GM21576 (cell line): ENCODE measurements at regions not wholly inside any gene's neighbourhood (a gene's known extent, or its start where the extent isn't known, plus 50 kb on each side); places are given as distances from the start of the nearest gene placed in this dataset.
"Not testable (repeated sequence)": the region's sequence is repeated elsewhere in the genome, so short reads cannot be mapped to it uniquely, and the experiment has no call there.

Source experiments
- ATAC-seq: cut with Tn5 transposase; IDR thresholded peaks from one replicate; pipeline ENCODE4 v1.9.1; 2021; ENCODE audit warnings: mild to moderate bottlenecking, moderate library complexity; ENCODE audit not compliant: unreplicated experiment

DNA sequence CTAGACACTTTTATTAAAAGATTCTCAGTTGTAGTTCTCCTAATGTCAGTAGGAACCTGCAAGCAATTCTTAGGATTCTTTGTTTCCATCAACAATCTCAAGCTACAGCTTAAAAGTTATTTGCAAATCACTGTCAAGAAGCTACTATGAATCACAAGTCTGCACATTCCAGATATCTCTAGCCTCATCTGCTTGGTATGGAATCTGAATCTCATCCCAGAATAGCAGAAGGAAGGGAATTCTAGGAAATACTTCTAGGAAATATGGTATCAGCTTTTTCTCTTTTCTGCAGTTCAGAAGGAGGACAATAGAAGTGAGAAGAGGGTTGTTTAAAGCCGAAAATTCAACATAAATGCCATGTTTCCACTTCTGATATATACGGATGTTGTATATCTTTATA is 792.2 kb upstream of the CDH9 start:
- ATAC-seq: no peak

DNA sequence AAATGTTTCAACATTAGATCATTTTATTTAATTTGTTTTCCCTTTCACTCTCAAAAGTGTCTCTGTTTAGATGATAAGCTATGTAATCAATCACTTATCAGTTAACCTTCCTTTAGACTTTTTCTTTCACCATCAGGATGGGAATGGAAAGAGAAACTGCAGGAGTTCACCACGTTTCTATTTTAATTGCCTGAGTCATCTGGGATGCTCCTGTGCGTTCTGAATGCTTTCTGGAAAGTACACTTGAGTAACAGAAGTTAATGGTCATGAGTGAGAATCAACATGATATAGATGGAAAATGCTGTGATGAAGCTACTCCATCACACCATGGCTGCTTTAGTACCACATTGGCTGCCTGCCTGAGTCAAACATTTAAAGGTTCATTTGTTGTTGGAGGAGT is 783.3 kb upstream of the CDH9 start:
- no peak for ATAC-seq

DNA sequence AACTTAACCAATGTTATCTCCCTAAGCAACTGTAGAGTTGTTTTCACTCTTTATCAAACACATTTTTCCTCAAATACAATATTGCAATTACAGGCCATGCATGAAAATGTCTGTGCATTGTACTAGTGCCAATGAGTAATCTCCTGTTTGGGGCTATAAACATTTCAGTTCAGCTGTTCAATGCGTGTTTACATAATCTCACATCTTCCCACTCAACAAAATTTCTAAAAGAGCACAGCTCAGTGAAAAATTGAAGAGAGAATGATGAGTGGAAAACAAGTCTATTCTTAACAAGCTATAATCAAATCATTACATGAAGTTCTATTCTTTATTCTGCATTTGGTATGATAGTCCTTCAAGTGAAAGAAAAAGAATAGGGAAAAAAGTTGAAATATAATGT is 780.5 kb upstream of the CDH9 start:
- no peak for ATAC-seq

DNA sequence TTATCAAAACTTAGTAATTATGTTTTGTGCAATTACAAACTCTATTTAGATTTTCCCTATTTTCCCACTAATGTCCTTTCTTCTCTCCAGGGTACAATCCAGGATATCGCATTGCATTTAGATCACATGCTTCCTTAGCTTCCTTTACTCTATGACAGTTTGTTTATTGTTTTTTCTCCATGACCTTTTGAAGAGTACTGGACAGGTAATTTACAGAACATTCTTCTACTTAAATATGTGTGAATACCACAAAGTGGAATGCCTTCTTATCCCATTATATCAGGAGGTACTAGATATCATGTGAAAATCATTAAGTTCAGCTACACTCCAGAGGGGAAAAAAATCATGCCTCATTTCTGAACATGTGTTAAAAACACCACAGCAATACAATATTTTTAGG is 776.6 kb upstream of the CDH9 start:
- ATAC-seq: no peak

DNA sequence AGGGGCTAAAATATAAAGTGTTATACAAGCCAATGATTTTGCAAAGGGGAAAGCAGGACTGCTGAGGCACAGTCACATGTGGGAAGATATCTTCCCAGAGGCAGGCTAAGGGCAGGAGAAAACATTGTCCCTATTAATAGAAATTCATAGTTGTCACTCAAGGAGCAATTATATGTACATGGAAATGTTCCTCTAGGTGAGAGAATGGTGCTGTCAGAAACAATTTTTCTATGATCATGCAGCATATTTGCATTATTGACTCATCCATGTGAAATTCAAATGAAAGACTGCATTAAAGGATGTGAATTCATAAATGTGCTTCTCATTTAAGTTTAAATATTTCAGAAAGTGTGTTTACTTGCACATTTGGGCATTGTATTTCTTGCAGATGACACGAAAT is 775.9 kb upstream of the CDH9 start:
- ATAC-seq: no peak

DNA sequence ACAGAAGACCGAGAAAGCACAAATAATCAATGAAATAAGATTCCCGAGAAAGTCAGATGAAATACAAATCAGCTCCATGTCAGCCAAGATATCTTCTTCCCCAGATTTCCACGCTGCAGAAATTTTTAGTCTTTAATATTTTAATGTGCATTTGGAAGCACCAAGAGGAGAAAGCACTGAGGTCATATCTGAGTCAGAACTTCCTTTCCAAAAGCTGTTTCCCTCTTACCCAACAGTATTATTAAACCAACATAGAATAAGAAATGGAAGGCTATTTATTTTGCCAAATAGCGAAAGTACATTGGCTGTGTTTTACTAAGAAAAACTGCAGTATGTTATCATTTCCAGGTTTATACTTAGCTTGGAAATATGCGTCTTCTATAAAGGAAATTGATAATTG is 772.1 kb upstream of the CDH9 start:
- ATAC-seq: no peak

DNA sequence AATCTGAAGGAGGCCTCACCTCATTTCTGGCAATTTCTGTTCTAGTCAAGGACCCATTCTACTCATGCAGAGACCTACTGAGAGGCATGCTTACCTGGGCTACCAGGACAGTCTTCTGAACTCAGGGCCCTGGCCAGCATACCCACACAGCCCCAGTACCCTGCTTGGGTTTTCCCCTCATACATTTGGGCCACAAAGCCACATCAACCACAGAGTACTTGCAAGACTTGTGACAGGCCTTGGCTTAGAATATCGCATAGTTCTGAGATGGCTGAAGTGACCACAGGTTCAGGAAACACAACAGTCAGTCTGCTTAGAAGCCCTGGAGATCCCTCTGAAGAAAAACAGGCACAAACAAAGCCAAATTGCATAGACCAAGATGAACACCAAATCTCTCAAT is 758.8 kb upstream of the CDH9 start:
- no peak for ATAC-seq

DNA sequence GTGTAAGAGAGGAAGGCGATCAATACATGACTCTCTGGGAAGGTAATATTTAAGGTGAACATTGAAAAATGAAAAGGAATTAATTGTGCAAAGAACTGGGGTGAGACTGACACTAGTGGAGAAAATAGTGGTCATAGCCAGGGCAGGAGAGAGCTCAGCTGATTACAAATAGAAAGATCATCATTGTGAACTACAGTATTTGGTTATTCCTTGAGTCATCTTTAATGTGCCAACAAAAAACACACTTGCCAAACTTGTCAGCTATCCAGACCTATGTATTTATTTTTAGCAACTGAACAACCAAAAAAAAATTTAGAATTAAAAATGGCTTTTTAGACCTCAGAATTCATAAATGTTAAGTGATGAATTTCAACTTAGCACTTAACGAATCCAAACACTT is 749.8 kb upstream of the CDH9 start:
- no peak for ATAC-seq

DNA sequence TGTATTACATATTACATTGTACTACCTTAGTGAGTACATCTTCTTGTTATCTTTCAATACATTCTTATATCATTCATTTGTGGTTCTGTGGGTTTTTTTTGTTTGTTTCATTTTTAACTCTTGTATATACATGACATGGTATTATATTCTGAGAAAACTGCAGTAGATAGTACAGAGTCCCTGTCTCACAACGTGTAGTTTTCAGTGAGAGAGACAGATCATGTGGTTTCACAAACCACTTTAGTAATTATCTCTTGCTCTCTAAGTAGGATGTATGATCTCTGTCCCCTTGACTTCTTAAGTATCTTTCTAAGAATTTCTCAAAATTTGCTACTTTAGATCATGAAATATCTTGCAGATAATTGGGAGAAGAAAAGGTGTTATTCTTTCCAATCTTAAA is 745.9 kb upstream of the CDH9 start:
- no peak for ATAC-seq

DNA sequence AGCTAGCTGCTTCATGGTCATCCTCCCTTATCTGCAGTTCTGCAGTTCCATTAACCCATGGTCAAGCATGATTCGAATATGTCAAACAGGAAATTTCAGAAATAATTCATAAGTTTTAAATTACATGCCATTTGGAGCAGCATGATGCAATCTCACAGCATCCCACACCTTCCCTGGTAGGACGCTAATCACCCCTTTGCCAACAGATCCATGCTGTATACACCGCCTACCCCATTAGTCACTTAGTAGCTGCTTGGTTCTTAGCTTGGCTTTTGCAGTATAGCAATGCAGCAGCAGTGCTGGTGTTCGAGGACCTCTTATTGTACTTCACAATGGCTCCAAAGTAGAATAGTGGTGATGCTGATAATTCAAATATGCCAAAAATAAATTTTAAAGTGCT is 739.7 kb upstream of the CDH9 start:
- no peak for ATAC-seq

DNA sequence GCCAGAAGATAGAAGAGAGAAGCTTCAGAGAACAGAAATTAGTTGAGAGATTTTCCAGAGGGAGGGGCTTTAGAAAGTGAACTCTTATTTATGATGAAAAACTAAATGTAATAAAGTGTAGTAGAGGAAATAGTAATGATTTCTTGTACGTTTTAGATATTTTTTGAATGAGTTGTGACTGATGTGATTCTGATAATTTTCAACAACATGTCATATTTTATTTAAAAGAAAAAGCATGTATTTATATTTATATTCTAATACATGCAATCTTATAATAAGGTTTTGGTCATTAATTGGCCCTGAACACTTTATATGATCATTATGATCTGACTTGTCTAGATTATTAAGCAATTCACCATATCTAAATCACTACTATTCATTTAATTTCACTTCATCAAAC is 735.2 kb upstream of the CDH9 start:
- no peak for ATAC-seq

DNA sequence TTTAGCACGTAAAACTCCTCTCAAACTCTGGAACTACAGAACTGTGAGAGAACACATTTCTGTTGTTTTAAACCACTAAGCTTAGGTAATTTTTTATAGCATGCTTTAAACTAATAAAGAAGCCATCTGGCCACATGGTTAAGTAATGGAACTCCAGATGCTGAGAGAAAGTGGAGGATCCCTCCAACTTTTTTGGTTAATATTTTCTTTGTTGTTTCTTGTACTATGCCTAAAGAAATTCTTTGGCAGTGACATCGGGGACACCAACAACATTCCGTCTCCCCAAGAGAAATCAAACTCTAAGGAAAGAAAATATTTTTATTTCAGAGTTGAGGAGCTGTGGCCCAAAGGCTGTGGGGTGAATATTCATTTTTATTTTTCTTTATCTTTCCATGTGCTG is 734.8 kb upstream of the CDH9 start:
- ATAC-seq: no peak

DNA sequence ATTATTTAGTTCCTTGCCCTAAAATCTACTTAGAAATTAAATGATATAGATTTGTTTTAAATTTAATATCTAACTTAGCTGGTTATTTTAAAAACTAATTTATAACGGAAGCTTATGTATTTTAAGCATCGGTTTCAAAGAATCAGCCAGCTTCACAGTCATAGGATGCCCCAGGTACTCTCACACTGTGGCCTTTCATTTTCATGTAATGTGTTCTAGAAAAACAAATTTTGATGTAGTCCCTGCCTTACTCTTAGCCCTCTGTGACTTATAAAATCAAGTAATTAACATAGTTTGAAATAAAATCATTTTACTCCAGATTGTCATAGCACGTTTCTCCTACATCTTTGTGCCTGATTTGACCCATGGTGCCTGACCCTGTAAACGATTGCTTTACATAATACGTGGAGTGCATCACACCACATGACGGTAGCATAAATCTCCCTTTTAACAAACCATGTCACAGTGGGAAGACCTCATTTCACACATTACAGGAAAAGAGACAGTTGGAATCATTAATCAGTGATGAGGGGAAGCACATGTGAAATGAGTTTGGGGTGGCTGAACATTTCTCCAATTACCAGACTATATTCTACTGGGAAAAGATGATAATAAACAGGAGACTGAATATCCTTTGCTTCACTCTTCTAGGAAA is 731.5 kb upstream of the CDH9 start:
- no peak for ATAC-seq

DNA sequence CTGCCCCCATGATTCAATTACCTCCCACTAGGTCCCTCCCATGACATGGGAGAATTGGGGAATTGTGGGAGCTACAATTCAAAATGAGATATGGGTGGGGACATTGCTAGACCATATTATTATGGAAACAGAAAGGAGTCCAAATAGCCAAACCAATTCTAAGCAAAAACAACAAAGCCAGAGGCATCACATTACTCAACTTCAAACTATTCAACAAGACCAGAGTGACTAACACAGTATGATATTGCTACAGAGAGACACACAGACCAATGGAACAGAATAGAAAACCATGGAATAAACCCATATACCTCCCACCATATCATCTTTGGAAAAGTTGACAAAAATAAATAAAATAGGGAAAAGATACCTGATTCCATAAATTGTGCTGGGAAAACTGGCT is 710.5 kb upstream of the CDH9 start:
- no peak for ATAC-seq

DNA sequence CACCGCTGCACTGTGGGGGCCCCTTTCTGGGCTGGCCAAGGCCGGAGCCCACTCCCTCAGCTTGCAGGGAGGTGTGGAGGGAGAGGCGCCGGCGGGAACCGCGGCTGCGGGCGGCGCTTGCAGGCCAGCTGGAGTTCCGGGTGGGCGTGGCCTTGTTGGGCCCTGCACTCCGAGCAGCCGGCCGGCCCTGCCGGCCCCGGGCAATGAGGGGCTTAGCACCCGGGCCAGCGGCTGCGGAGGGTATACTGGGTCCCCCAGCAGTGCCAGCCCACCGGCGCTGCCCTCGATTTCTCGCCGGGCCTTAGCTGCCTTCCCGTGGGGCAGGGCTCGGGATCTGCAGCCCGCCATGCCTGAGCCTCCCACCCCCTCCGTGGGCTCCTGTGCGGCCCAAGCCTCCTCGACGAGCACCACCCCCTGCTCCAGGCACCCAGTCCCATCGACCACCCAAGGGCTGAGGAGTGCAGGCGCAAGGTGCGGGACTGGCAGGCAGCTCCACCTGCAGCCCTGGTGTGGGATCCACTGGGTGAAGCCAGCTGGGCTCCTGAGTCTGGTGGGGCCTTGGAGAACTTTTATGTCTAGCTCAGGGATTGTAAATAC is 705.1 kb upstream of the CDH9 start:
- not testable (repeated sequence) for ATAC-seq

DNA sequence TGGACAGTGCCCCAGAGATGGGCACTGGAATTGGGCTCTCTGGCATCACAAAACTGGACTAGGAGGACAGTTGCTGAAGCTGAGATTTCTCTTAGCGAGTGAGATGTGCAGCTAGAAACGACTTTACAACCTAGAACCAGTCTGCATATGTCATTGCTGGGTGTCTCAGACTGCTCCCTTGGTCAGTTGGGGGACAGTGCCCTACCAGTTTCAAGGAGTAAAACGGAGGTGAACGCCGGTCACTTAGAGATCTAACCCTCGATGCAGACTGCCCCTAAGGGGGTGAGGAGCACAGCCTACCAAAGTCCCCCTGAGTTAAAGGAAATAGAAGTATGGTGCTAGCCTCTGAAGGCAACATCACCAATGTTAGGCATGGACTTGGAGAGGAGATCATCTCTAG is 704.4 kb upstream of the CDH9 start:
- no peak for ATAC-seq

DNA sequence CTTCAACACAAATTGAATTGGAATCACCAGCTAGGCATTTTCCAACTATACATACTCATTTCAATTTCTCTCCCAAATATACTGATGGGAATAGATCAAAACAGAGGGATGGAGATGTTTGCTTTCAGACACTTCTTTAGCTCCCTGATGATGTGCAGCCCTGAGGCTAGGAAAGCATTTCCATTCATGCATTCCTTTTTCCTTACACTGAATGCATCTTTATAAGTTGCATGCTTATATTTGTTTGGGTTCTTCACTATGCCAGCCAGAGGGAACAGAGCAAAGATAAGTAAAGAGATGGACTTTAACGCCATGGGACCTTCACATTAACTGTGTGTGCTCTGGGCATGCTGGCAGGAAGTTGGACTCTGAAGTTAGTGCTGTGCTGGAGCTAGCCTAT is 696.5 kb upstream of the CDH9 start:
- no peak for ATAC-seq

DNA sequence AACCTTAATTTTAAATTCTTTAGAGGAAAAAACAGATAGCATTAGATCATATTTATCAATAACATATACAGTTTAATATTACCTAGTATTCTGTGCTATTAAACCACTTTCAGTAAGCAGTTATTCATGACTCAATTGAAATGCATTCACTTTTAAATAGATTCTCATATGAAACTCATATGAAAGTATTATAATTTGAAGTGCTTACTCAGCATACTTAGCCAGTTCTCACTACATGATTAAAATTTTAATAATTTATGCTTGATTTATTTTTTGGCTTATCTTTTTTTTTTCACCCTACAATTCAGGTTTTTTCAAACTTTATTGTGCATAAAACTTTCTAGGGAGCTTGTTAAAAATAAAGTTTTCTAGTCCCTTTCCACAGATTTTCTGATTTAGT is 694.9 kb upstream of the CDH9 start:
- no peak for ATAC-seq

DNA sequence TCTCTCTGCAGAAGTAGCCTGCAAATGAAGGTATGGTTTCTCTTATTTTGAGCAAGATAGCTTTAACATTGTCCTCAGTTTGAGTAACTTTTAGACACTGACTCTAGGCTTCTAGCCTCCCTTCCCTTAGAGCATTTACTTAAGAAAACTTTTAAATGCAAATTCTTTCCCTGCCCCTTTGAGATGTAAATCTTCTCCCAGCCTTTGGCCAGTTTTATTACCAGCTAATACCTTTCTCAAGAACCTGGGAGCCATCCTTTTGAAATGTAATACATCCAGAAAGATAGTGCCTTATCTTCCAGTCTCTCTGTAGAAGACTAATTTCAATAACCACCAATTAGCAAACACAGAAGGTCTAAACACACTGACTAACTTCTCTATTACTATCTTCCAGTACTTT is 688.9 kb upstream of the CDH9 start:
- no peak for ATAC-seq

DNA sequence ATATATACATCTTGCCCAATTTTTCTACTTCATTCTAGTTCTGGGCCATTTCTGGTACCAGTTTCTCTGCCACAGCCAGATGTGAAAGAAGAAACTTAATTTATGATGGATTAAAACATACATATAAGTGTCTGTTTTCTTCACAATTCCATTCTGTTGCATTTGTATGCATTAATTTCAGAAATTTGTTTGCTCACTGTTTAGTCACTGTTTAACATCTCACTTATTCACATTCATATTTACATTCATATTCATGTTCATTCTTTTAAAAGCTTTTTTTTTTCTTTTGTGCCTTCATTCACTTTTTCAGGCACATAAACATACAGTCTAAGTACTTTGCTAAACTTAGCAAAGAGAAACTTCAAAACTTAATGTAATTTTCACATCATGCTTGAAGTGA is 684.0 kb upstream of the CDH9 start:
- ATAC-seq: no peak

DNA sequence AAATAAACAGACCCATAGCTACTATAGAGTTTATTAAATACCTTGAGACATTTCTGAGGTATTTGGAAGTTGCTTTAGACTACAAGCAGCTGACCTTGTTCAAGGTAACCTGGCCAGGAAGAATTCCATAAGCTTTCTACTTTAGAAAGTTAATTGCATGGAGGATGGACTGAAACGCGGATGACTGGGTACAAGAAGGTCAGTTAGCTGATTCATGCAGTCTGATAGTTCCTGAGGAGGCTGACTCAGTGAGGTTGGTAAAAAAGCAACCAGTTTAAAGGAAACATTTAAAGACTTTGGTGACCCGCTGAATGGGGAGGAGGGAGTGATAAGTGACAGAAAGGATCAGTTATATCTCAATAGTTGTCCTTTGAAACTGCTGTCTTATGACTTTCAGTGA is 670.1 kb upstream of the CDH9 start:
- no peak for ATAC-seq

DNA sequence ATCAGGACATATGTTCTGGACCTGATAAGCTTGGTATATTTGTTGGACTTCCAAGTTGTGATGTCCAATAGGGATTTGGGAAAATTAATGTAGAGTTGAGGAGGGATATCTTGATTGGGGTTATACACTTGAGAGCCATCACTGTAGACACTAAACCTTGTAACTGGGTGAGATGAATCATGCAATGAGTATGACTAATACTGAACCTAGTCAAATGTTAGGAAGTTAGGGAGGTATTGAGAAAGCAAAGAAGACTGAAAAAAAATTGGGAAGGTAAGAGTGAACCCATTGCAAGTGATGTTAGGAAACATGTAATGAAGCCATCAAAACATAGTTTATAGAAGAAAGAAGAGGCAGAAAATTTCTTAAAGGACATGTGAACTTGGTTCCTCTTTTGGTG is 668.4 kb upstream of the CDH9 start:
- ATAC-seq: no peak

DNA sequence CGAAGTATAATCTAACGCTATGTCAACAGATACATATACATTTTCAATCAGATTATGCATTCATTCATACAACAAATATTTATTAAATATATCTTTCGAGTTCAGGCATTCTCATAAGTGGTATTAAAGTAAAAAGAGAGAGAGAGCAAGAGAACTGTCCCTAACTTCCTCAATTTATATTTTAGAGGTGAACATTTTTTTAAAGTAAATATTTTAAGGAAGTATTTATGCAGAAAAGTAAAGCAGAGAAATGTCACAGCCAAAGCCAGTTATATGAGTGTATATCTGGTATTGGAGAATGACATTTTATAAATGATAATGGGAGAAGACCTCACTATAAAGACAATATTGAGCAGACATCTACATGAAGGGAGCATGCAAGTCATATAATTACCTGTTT is 667.3 kb upstream of the CDH9 start:
- no peak for ATAC-seq
